Adrenal gland (tissue), 9 donors: ENCODE measurements at regions not wholly inside any gene's neighbourhood (a gene's known extent, or its start where the extent isn't known, plus 50 kb on each side); places are given as distances from the start of the nearest gene placed in this dataset.
A peak's percentile ranks its signal among the peaks of the same experiment; 100 is the strongest.

ENCODE experiments used
- DNase-seq, 7 donors: peaks; one replicate each; pipeline ENCODE4 v3.0.0-alpha.2; 2019 to 2020
- H3K27ac ChIP-seq, 5 donors: fragments of 200-600 bp; sonication (generic) in 4 of 5; 1 replicate in 3 of 5; 2 replicates in 2 of 5; pipeline versions ENCODE4 v1.5.1 to v1.8.0; 2016 to 2020; ENCODE audit warnings: mild to moderate bottlenecking in 1 of 5
- H3K27me3 ChIP-seq: fragments of 200-600 bp; 2 replicates; pipeline ENCODE4 v1.8.0; 2021
- H3K36me3 ChIP-seq, 2 donors: fragments of 200-600 bp; replicated peaks in 1 of 2; 1 replicate in 1 of 2; 2 replicates in 1 of 2; pipeline versions ENCODE4 v1.5.1 to v1.8.0; 2018 to 2022
- H3K4me1 ChIP-seq, 2 donors: fragments of 200-600 bp; replicated peaks in 1 of 2; 1 replicate in 1 of 2; 2 replicates in 1 of 2; pipeline versions ENCODE4 v1.5.1 to v1.8.0; 2018 to 2021
- H3K4me3 ChIP-seq, 4 donors: fragments of 200-600 bp; sonication (generic) in 3 of 4; one replicate each; pipeline ENCODE4 v1.5.1; 2016 to 2018
- H3K9me3 ChIP-seq, 3 donors: fragments of 200-600 bp; sonication (generic) in 1 of 3; replicated peaks in 1 of 3; 1 replicate in 2 of 3; 2 replicates in 1 of 3; pipeline versions ENCODE4 v1.5.1 to v1.8.0; 2016 to 2021
- POLR2A ChIP-seq, 2 donors: fragments of 450-650 bp; IDR thresholded peaks; one replicate each; pipeline ENCODE4 v1.6.1; 2017; ENCODE audit warnings: antibody characterized with exemption in 2 of 2, mild to moderate bottlenecking in 2 of 2, moderate library complexity in 1 of 2
- WGBS, 4 donors: extraction: QIAGEN DNeasy Blood & Tissue Kit in 2 of 4; methylation state at CpG; one replicate each; pipeline versions ENCODE4 v1.1.5 to v1.1.7; 2013 to 2017; 5-methylcytosine and 5-hydroxymethylcytosine counted together
- intact Hi-C, 2 donors: fragments of 100-400 bp; cut with DNase I; formaldehyde crosslinking; loops; one replicate each; pipeline versions ENCODE4 v1.14.1 to v1.15.0; 2022 to 2023
- TF ChIP-seq, protein P1 (sequence below), 6 experiments: fragments of 450-650 bp in 4 of 6; fragments of 200-600 bp in 2 of 6; sonication (generic) in 1 of 6; IDR thresholded peaks; 1 replicate in 5 of 6; 2 replicates in 1 of 6; pipeline versions ENCODE4 v1.5.1 to v1.8.0; 2016 to 2021; ENCODE audit warnings: antibody characterized with exemption in 6 of 6, mild to moderate bottlenecking in 2 of 6, moderate library complexity in 1 of 6
- donor health status: healthy with polysubstance abuse.
- donor health status: Bipolar disorder and iron deficiency.
- donor health status: DM: yes; HTN: yes; CAD: no.
- donor health status: DM: no; HTN: no; CAD: no.
- donor health status: DM: no; HTN: no; CAD: no.

DNA sequence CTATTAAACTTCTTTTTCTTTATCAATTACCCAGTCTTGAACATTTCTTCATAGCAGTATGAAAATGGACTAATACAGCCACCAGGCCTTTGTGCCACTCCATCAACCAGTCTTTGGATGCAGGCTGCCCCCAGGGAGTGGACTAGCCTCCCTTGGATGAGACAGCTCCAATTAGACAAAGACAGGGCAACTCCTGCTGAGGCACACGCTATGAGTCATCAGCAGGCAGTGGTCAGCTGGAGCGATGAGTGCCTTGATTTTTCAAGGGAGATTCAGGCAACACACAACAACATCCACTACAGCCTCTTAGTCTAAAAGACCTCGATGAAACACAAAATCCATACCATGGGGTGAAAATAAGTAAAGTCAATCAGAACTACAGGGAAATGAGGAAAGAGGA is 160.1 kb downstream of the ARRDC4 start:
- Histone ChIP-seq H3K27me3 (no peaks in the 10 kb centered on the region), H3K4me1 (no peaks in the 10 kb centered on the region), H3K9me3 (no peaks in the 10 kb centered on the region), H3K36me3 (no peaks in the 10 kb centered on the region), H3K4me3 (no peak overlapping the region), H3K27ac (no peak overlapping the region)
- intact Hi-C loops: no loop called here
- WGBS, 4 donors: 84 to 93% (median 86%) methylated on average over 3 of the region's 3 CpGs
- DNase-seq: no peak
- TF ChIP-seq, protein P1, sequence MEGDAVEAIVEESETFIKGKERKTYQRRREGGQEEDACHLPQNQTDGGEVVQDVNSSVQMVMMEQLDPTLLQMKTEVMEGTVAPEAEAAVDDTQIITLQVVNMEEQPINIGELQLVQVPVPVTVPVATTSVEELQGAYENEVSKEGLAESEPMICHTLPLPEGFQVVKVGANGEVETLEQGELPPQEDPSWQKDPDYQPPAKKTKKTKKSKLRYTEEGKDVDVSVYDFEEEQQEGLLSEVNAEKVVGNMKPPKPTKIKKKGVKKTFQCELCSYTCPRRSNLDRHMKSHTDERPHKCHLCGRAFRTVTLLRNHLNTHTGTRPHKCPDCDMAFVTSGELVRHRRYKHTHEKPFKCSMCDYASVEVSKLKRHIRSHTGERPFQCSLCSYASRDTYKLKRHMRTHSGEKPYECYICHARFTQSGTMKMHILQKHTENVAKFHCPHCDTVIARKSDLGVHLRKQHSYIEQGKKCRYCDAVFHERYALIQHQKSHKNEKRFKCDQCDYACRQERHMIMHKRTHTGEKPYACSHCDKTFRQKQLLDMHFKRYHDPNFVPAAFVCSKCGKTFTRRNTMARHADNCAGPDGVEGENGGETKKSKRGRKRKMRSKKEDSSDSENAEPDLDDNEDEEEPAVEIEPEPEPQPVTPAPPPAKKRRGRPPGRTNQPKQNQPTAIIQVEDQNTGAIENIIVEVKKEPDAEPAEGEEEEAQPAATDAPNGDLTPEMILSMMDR (IDR thresholded peaks at IDR 0.05): no peak
- TF ChIP-seq POLR2A (IDR thresholded peaks at IDR 0.05): no peak

DNA sequence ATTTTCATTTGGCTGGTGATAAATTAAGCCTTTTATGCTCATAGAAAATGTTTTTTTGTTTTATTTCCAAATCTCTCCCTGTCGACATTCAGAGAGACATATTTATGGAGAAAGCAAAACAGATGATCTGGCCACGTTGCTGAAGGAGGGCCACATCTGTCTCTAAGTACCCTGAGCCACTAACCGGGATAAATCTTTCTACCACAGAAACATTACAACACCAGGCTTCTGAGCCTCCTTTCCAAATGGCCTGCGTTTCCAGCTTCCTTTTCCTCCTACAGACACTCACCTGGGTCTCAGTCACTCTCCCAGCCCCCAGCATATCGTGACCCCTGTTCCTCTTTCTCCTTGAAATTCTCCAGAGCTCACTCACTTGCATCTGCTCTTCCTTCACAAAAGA is 161.0 kb downstream of the ARRDC4 start:
- no peak overlapping the region for H3K27ac ChIP-seq
- no peaks in the 10 kb centered on the region for H3K36me3 ChIP-seq
- DNase-seq: no peak
- WGBS, 4 donors: 51 to 65% (median 59%) methylated on average over 5 of the region's 5 CpGs
- intact Hi-C loops: no loop called here
- no peak for TF ChIP-seq POLR2A (IDR thresholded peaks at IDR 0.05)
- TF ChIP-seq, protein P1 (IDR thresholded peaks at IDR 0.05): no peak
- no peaks in the 10 kb centered on the region for H3K27me3 ChIP-seq
- H3K9me3 ChIP-seq: no peaks in the 10 kb centered on the region
- H3K4me1 ChIP-seq: no peaks in the 10 kb centered on the region
- H3K4me3 ChIP-seq: no peak overlapping the region

DNA sequence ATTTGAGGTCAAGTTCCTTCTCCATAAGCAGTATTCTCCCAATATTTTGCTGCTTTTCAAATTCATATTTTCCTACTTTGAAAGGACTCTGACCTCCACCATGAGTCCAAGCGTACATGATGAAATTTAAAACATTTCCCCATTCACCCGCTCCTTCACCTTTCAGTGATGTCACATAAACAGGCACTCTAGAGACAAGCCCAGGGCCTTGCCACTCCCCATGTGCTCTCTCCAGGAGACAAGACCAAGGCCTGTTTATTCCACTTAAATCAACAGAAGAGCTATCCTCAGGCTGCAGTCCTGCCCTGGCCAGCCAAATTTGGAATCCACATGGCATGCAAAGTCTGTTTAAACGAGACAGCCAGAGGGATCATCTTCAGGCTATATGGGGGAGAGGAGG is 161.5 kb downstream of the ARRDC4 start:
- Histone ChIP-seq H3K4me1 (no peaks in the 10 kb centered on the region), H3K27me3 (no peaks in the 10 kb centered on the region), H3K9me3 (no peaks in the 10 kb centered on the region), H3K27ac (peak overlapping the region in 1 of 5 donors; percentile 45), H3K36me3 (no peaks in the 10 kb centered on the region), H3K4me3 (no peak overlapping the region)
- TF ChIP-seq, protein P1 (IDR thresholded peaks at IDR 0.05): no peak
- TF ChIP-seq POLR2A (IDR thresholded peaks at IDR 0.05): no peak
- WGBS, 4 donors: 75 to 81% (median 78%) methylated on average over 3 of the region's 3 CpGs
- intact Hi-C loops: no loop called here
- no peak for DNase-seq

DNA sequence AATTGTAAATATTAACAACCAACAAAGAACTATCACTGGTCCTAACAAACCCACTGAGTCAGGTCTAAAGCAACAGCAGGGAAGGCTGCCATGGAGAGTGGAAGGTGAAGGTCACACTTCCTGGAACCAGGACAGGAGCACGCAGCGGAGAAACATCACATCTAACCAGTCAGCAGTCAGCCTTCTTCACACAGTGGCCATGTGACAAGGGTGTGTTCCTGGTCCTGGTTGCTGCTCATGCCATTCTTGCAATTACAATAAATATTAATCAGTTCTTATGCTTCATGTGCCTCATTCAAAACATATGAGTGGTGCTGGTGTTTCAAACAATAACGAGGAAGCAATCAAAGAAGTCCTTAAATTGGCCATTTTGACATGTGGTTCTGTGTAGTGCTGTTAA is 162.8 kb downstream of the ARRDC4 start:
- TF ChIP-seq POLR2A (IDR thresholded peaks at IDR 0.05): no peak
- TF ChIP-seq, protein P1 (IDR thresholded peaks at IDR 0.05): no peak

More for the DNA sequence above, 162.8 kb downstream of the ARRDC4 start:
- Histone ChIP-seq H3K36me3 (no peaks in the 10 kb centered on the region), H3K27ac (no peak overlapping the region), H3K27me3 (peaks cover 4% of the 10 kb centered on the region), H3K4me3 (no peak overlapping the region), H3K9me3 (no peaks in the 10 kb centered on the region), H3K4me1 (no peaks in the 10 kb centered on the region)
- intact Hi-C loops: no loop called here
- 32 to 61% (median 46%) methylated on average over 3 of the region's 3 CpGs for WGBS, 4 donors
- DNase-seq: peak in 6 of 7 donors; percentile 24 to 54 (median 44)
